ENCODE measurements at regions not wholly inside any gene's neighbourhood (a gene's known extent, or its start where the extent isn't known, plus 50 kb on each side); places are given as distances from the start of the nearest gene placed in this dataset.

DNA sequence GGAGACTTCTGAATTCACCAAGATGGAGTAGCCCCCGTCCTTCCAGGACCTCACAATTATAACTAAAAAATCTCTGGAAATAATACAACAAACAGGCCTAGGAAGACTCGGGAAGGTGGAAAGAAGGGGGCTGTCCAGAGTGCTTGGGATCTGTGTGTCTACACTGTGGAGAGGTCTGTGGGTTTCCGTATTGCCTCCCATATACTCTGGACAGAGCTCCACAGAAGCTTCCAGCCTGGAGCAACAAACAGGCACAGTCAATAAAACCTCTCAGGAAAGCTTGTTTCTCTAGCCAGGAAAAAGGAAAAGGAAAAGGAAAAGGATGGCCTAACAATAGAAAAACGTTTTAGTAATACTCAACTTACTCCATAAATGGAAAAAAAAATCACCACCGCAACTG is 655.9 kb downstream of the DSC3 start:
- H3K4me1 Mint-ChIP-seq, result no peaks in the 10 kb centered on the region
- H3K9me3 Mint-ChIP-seq, result peaks cover 0 to 17% (median 8%) of the 10 kb centered on the region in 11 donors
- H3K4me3 ChIP-seq (ENCODE audit: low read length), result no peak overlapping the region
- ChIA-PET CTCF (no interaction called here), POLR2A (no interaction called here)
- intact Hi-C loops (cut with micrococcal nuclease), result no loop called here
- DNase-seq (no peak), ATAC-seq (no peak)
- H3K27ac ChIP-seq (ENCODE audit: low read depth, low read length), result no peak overlapping the region
- no peaks in the 10 kb centered on the region for H3K27me3 Mint-ChIP-seq
- no peaks in the 10 kb centered on the region for H3K36me3 ChIP-seq (ENCODE audit: control insufficient read depth in 2 of 3, insufficient read depth in 3 of 3, low read length in 3 of 3)
- H3K36me3 Mint-ChIP-seq, result peaks cover 0 to 8% (median 0%) of the 10 kb centered on the region in 5 donors
- H3K27me3 ChIP-seq (ENCODE audit: control insufficient read depth in 2 of 2, insufficient read depth in 2 of 2, low read length in 2 of 2), result no peaks in the 10 kb centered on the region
- no peak overlapping the region for H3K27ac Mint-ChIP-seq
- H3K4me3 Mint-ChIP-seq, result no peak overlapping the region
- peaks cover 0 to 3% (median 0%) of the 10 kb centered on the region in 3 experiments for H3K9me3 ChIP-seq (ENCODE audit: control insufficient read depth in 2 of 3, low read length in 3 of 3)
- H3K4me1 ChIP-seq (ENCODE audit: control insufficient read depth in 2 of 2, insufficient read depth in 2 of 2, low read length in 2 of 2), result no peaks in the 10 kb centered on the region

DNA sequence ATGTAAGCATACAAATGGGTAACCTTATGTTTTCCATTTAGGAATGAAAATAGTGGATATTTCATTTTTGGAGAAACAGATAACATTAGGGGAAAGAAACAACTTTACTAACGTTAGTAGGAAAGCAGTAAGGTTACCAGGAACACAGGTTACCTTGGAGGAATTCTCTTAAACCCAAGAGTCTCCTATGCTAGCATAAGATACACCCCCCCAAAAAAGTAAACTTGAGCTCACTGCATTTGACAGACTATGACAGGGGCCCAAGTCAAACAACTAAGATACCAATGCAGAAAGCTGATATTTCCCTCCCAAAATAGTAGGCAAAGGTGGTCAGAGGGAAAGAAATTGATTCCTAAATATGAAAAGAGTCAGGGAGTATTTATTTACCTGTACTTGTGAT is 656.9 kb downstream of the DSC3 start:
- ATAC-seq, result no peak
- POLR2A ChIA-PET, result no interaction called here
- Histone ChIP-seq H3K36me3 (ENCODE audit: control insufficient read depth in 2 of 3, insufficient read depth in 3 of 3, low read length in 3 of 3) (no peaks in the 10 kb centered on the region), H3K4me3 (ENCODE audit: low read length) (no peak overlapping the region), H3K27me3 (ENCODE audit: control insufficient read depth in 2 of 2, insufficient read depth in 2 of 2, low read length in 2 of 2) (no peaks in the 10 kb centered on the region), H3K27ac (ENCODE audit: low read depth, low read length) (no peak overlapping the region), H3K9me3 (ENCODE audit: control insufficient read depth in 2 of 3, low read length in 3 of 3) (peaks cover 0 to 3% (median 0%) of the 10 kb centered on the region in 3 experiments), H3K4me1 (ENCODE audit: control insufficient read depth in 2 of 2, insufficient read depth in 2 of 2, low read length in 2 of 2) (no peaks in the 10 kb centered on the region)
- intact Hi-C loops (cut with micrococcal nuclease), result no loop called here
- CTCF ChIA-PET, result no interaction called here
- no peak overlapping the region for H3K4me3 Mint-ChIP-seq
- no peak overlapping the region for H3K27ac Mint-ChIP-seq
- DNase-seq, result no peak
- no peaks in the 10 kb centered on the region for H3K4me1 Mint-ChIP-seq
- no peaks in the 10 kb centered on the region for H3K27me3 Mint-ChIP-seq
- H3K36me3 Mint-ChIP-seq, result peaks cover 0 to 8% (median 0%) of the 10 kb centered on the region in 5 donors
- H3K9me3 Mint-ChIP-seq, result peaks cover 0 to 19% (median 9%) of the 10 kb centered on the region in 11 donors

DNA sequence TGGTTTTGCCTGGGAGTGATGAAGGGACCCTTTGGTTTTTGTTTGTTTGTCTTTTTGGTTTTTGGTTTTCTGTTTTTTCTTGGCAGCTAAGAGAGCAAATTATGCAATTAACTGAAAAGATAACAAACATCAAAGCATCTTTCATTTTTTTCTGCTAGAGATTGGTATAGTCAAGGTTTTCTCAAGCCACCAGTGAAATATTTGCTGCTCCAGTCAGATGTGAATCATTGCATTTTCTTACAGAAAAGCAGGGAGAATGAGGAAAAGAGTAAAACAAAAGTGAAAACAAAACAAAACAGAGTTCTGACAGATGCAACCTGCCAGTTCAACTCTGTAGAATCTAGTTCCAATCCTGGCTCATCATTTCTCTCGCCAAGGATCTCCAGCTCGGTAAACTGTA is 660.7 kb downstream of the DSC3 start:
- POLR2A ChIA-PET, result no interaction called here
- H3K9me3 ChIP-seq (ENCODE audit: control insufficient read depth in 2 of 3, low read length in 3 of 3), result peaks cover 0 to 3% (median 0%) of the 10 kb centered on the region in 3 experiments
- no peaks in the 10 kb centered on the region for H3K27me3 Mint-ChIP-seq
- H3K27ac Mint-ChIP-seq, result no peak overlapping the region
- no peaks in the 10 kb centered on the region for H3K4me1 ChIP-seq (ENCODE audit: control insufficient read depth in 2 of 2, insufficient read depth in 2 of 2, low read length in 2 of 2)
- DNase-seq (no peak), ATAC-seq (no peak)
- H3K4me1 Mint-ChIP-seq, result no peaks in the 10 kb centered on the region
- no peaks in the 10 kb centered on the region for H3K27me3 ChIP-seq (ENCODE audit: control insufficient read depth in 2 of 2, insufficient read depth in 2 of 2, low read length in 2 of 2)
- H3K4me3 ChIP-seq (ENCODE audit: low read length), result no peak overlapping the region
- H3K36me3 Mint-ChIP-seq, result peaks cover 0 to 8% (median 0%) of the 10 kb centered on the region in 5 donors
- peaks cover 2 to 24% (median 11%) of the 10 kb centered on the region in 11 donors for H3K9me3 Mint-ChIP-seq
- H3K27ac ChIP-seq (ENCODE audit: low read depth, low read length), result no peak overlapping the region
- intact Hi-C loops (cut with micrococcal nuclease), result no loop called here
- CTCF ChIA-PET, result no interaction called here
- no peaks in the 10 kb centered on the region for H3K36me3 ChIP-seq (ENCODE audit: control insufficient read depth in 2 of 3, insufficient read depth in 3 of 3, low read length in 3 of 3)
- H3K4me3 Mint-ChIP-seq, result no peak overlapping the region

DNA sequence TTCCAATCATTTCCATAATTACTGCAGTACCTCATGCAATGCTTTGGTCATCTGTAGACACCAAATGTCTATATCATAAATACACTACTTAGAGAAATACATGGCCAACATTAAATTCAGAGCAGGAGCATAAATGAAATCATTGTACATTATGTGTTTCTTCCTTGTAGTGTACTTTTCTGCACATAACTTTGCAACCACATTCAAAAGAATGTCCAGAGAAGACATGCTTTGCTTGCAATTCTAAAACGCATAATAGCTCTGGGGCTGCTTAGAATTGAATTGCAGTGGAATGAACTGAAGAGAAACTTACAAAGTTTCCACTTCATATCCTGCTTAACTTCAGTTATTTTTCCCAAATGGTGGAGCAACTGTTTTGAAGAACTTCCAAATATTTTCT is 664.4 kb downstream of the DSC3 start:
- H3K4me1 Mint-ChIP-seq, result no peaks in the 10 kb centered on the region

DNA sequence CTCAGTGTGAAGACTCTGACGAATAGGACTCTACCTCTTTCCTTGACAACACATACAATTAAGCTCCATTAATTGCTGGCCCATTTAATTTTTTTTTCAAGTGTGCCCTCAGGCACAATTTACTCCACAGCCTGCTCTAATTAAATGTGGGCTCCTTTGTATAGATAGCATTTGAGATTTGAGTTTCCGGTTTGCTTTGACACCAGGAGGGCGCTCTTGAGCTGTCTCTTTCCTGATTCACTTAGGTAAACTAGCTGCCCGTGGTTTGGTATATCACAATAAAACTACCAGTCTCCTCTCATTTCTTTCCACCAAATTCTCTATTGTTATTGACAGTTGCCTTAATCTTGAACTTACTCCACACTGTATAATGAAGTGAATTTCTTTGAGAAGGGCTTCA is 666.0 kb downstream of the DSC3 start:
- no peaks in the 10 kb centered on the region for H3K27me3 Mint-ChIP-seq
- no peaks in the 10 kb centered on the region for H3K9me3 ChIP-seq (ENCODE audit: control insufficient read depth in 2 of 3, low read length in 3 of 3)
- H3K9me3 Mint-ChIP-seq, result peaks cover 0 to 32% (median 8%) of the 10 kb centered on the region in 11 donors
- CTCF ChIA-PET, result interaction anchor here (0.6 kb wide), 1 partner anchor 41 kb away, joined by 3 read pairs; no protein-coding TSS in a partner anchor
- H3K27me3 ChIP-seq (ENCODE audit: control insufficient read depth in 2 of 2, insufficient read depth in 2 of 2, low read length in 2 of 2), result no peaks in the 10 kb centered on the region
- no peaks in the 10 kb centered on the region for H3K36me3 ChIP-seq (ENCODE audit: control insufficient read depth in 2 of 3, insufficient read depth in 3 of 3, low read length in 3 of 3)
- no peak overlapping the region for H3K27ac ChIP-seq (ENCODE audit: low read depth, low read length)
- no peaks in the 10 kb centered on the region for H3K4me1 ChIP-seq (ENCODE audit: control insufficient read depth in 2 of 2, insufficient read depth in 2 of 2, low read length in 2 of 2)
- H3K4me3 Mint-ChIP-seq, result no peak overlapping the region
- H3K4me3 ChIP-seq (ENCODE audit: low read length), result no peak overlapping the region
- H3K36me3 Mint-ChIP-seq, result no peaks in the 10 kb centered on the region
- POLR2A ChIA-PET, result no interaction called here
- no peak overlapping the region for H3K27ac Mint-ChIP-seq
- ATAC-seq (no peak), DNase-seq (no peak)
- no peaks in the 10 kb centered on the region for H3K4me1 Mint-ChIP-seq
- intact Hi-C loops (cut with micrococcal nuclease), result no loop called here

More for the DNA sequence above, 664.4 kb downstream of the DSC3 start:
- H3K27me3 ChIP-seq (ENCODE audit: control insufficient read depth in 2 of 2, insufficient read depth in 2 of 2, low read length in 2 of 2), result no peaks in the 10 kb centered on the region
- POLR2A ChIA-PET, result no interaction called here
- H3K36me3 ChIP-seq (ENCODE audit: control insufficient read depth in 2 of 3, insufficient read depth in 3 of 3, low read length in 3 of 3), result no peaks in the 10 kb centered on the region
- intact Hi-C loops (cut with micrococcal nuclease), result no loop called here
- no peak overlapping the region for H3K4me3 Mint-ChIP-seq
- H3K4me1 ChIP-seq (ENCODE audit: control insufficient read depth in 2 of 2, insufficient read depth in 2 of 2, low read length in 2 of 2), result no peaks in the 10 kb centered on the region
- no peaks in the 10 kb centered on the region for H3K36me3 Mint-ChIP-seq
- no peaks in the 10 kb centered on the region for H3K27me3 Mint-ChIP-seq
- peaks cover 0 to 42% (median 12%) of the 10 kb centered on the region in 11 donors for H3K9me3 Mint-ChIP-seq
- no peak overlapping the region for H3K4me3 ChIP-seq (ENCODE audit: low read length)
- H3K9me3 ChIP-seq (ENCODE audit: control insufficient read depth in 2 of 3, low read length in 3 of 3), result peaks cover 0 to 3% (median 0%) of the 10 kb centered on the region in 3 experiments
- H3K27ac Mint-ChIP-seq, result no peak overlapping the region
- no peak overlapping the region for H3K27ac ChIP-seq (ENCODE audit: low read depth, low read length)
- ATAC-seq, result no peak
- CTCF ChIA-PET, result no interaction called here
- no peak for DNase-seq

DNA sequence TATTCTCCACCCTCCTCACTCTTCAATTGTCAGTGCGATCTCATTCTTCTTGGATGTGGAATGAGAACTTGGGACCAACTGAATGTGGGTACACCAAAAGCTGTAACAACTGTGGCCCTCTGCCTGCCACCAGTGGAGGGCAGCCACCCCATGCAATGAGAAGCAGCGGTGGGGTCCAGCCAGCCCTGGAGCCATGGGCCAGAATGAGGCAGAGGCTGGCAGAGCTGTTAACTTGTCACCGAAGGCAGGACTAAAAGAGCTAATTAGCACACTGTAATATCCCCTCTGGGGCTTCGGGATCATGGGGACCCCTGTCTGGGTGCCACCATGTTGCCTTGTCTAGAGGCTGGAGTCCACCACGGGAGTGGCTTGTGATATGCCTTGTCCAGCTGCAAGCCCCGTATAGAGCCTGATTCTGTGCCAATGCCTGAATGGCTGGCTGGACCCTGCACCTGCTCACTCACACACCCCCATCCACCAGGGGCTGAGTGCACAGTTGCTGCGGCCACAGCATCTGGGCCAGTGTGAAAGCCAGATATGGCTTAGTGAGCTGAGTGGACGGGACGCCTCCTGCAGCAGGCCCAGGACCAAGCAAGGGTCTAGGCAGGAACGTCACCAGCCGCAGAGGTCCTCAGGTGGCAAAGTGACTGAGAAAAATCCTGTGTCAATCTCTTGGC is 680.5 kb downstream of the DSC3 start:
- intact Hi-C loops (cut with micrococcal nuclease), result no loop called here
- H3K4me1 Mint-ChIP-seq, result no peaks in the 10 kb centered on the region
- CTCF ChIA-PET, result no interaction called here
- H3K36me3 Mint-ChIP-seq, result no peaks in the 10 kb centered on the region
- no peaks in the 10 kb centered on the region for H3K36me3 ChIP-seq (ENCODE audit: control insufficient read depth in 2 of 3, insufficient read depth in 3 of 3, low read length in 3 of 3)
- H3K4me3 Mint-ChIP-seq, result no peak overlapping the region
- H3K4me3 ChIP-seq (ENCODE audit: low read length), result no peak overlapping the region
- H3K9me3 Mint-ChIP-seq, result peaks cover 0 to 11% (median 0%) of the 10 kb centered on the region in 11 donors
- no peaks in the 10 kb centered on the region for H3K27me3 Mint-ChIP-seq
- DNase-seq (no peak), ATAC-seq (no peak)
- peaks cover 0 to 4% (median 0%) of the 10 kb centered on the region in 3 experiments for H3K9me3 ChIP-seq (ENCODE audit: control insufficient read depth in 2 of 3, low read length in 3 of 3)
- no peaks in the 10 kb centered on the region for H3K27me3 ChIP-seq (ENCODE audit: control insufficient read depth in 2 of 2, insufficient read depth in 2 of 2, low read length in 2 of 2)
- H3K4me1 ChIP-seq (ENCODE audit: control insufficient read depth in 2 of 2, insufficient read depth in 2 of 2, low read length in 2 of 2), result no peaks in the 10 kb centered on the region
- POLR2A ChIA-PET, result no interaction called here
- no peak overlapping the region for H3K27ac ChIP-seq (ENCODE audit: low read depth, low read length)
- no peak overlapping the region for H3K27ac Mint-ChIP-seq

DNA sequence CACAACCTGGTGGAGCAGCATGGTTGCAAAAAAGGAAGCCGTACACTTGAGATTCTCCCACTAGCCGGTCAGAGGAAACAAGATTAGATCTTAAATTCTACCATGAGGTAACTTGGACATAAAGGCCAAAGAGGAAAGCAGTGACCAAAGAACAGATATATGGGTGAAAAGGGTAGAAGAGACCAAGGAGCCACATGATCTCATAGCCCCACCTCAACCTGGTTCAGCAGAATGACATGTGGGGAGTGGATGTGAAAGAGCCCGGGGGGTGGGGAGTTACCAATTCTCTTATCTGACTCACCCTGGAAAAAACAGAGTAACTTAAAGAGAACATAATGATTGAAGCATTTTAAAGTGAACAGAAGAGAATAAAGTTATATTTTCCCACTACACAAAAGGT is 683.0 kb downstream of the DSC3 start:
- intact Hi-C loops (cut with micrococcal nuclease), result no loop called here

More for the DNA sequence above, 683.0 kb downstream of the DSC3 start:
- DNase-seq (no peak), ATAC-seq (no peak)
- POLR2A ChIA-PET, result no interaction called here
- Mint-ChIP-seq H3K36me3 (no peaks in the 10 kb centered on the region), H3K27me3 (no peaks in the 10 kb centered on the region), H3K4me3 (no peak overlapping the region), H3K27ac (no peak overlapping the region), H3K4me1 (no peaks in the 10 kb centered on the region), H3K9me3 (peaks cover 0 to 11% (median 0%) of the 10 kb centered on the region in 11 donors)
- H3K4me3 ChIP-seq (ENCODE audit: low read length), result no peak overlapping the region
- peaks cover 0 to 4% (median 0%) of the 10 kb centered on the region in 3 experiments for H3K9me3 ChIP-seq (ENCODE audit: control insufficient read depth in 2 of 3, low read length in 3 of 3)
- H3K27me3 ChIP-seq (ENCODE audit: control insufficient read depth in 2 of 2, insufficient read depth in 2 of 2, low read length in 2 of 2), result no peaks in the 10 kb centered on the region
- H3K36me3 ChIP-seq (ENCODE audit: control insufficient read depth in 2 of 3, insufficient read depth in 3 of 3, low read length in 3 of 3), result no peaks in the 10 kb centered on the region
- H3K27ac ChIP-seq (ENCODE audit: low read depth, low read length), result no peak overlapping the region
- no peaks in the 10 kb centered on the region for H3K4me1 ChIP-seq (ENCODE audit: control insufficient read depth in 2 of 2, insufficient read depth in 2 of 2, low read length in 2 of 2)
- CTCF ChIA-PET, result no interaction called here

Data from naive thymus-derived CD4-positive, alpha-beta T cell (primary cell).